ENCODE measurements at regions not wholly inside any gene's neighbourhood (a gene's known extent, or its start where the extent isn't known, plus 50 kb on each side); places are given as distances from the start of the nearest gene placed in this dataset.

GRCh38 chr6:19613678-19614077, 223.5 kb upstream of the ID4 start:
- no peaks in the 10 kb centered on the region for H3K27me3 ChIP-seq
- no peak overlapping the region for H3K27ac ChIP-seq
- no peaks in the 10 kb centered on the region for H3K36me3 ChIP-seq
- no peaks in the 10 kb centered on the region for H3K4me1 ChIP-seq (ENCODE audit: control insufficient read depth in 1 of 2, insufficient read depth in 1 of 2, low read depth in 1 of 2, low read length in 1 of 2)
- no peak overlapping the region for H3K4me3 ChIP-seq (ENCODE audit: low read depth in 1 of 2, low read length in 1 of 2)
- H3K9me3 ChIP-seq: no peaks in the 10 kb centered on the region
- no peak for TF ChIP-seq CTCF (IDR thresholded peaks at IDR 0.05)

DNA sequence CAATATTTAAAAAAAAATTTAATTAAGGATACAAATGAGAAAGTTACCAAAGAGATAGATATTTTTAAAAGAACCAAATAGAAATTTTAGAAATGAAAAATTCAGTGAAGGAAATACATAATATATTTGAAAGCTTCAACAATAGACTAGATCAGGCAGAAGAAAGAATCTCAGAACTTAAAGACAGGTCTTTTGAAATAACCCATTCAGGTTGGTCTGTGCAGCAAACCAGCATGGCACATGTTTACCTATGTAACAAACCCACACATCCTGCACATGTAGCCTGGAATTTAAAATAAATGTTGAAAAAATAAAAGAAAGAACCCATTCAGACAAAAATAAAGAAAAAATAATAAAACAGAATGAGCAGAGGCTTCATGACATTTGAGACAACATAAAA, 221.1 kb upstream of the ID4 start:
- H3K36me3 ChIP-seq: no peaks in the 10 kb centered on the region
- H3K4me1 ChIP-seq (ENCODE audit: control insufficient read depth in 1 of 2, insufficient read depth in 1 of 2, low read depth in 1 of 2, low read length in 1 of 2): no peaks in the 10 kb centered on the region
- H3K27ac ChIP-seq: no peak overlapping the region
- TF ChIP-seq CTCF (IDR thresholded peaks at IDR 0.05): no peak
- no peak overlapping the region for H3K4me3 ChIP-seq (ENCODE audit: low read depth in 1 of 2, low read length in 1 of 2)
- H3K27me3 ChIP-seq: no peaks in the 10 kb centered on the region
- H3K9me3 ChIP-seq: no peaks in the 10 kb centered on the region

- H3K27ac ChIP-seq: no peak overlapping the region
- H3K36me3 ChIP-seq: no peaks in the 10 kb centered on the region
- H3K4me1 ChIP-seq (ENCODE audit: control insufficient read depth in 1 of 2, insufficient read depth in 1 of 2, low read depth in 1 of 2, low read length in 1 of 2): no peaks in the 10 kb centered on the region
- no peak overlapping the region for H3K4me3 ChIP-seq (ENCODE audit: low read depth in 1 of 2, low read length in 1 of 2)
- no peaks in the 10 kb centered on the region for H3K9me3 ChIP-seq
- no peaks in the 10 kb centered on the region for H3K27me3 ChIP-seq
- TF ChIP-seq CTCF (IDR thresholded peaks at IDR 0.05): no peak
These were observed 204.9 kb upstream of the ID4 start for GRCh38 chr6:19632230-19632629.

- Histone ChIP-seq H3K9me3 (no peaks in the 10 kb centered on the region), H3K27ac (no peak overlapping the region), H3K4me1 (ENCODE audit: control insufficient read depth in 1 of 2, insufficient read depth in 1 of 2, low read depth in 1 of 2, low read length in 1 of 2) (no peaks in the 10 kb centered on the region), H3K36me3 (no peaks in the 10 kb centered on the region), H3K4me3 (ENCODE audit: low read depth in 1 of 2, low read length in 1 of 2) (no peak overlapping the region), H3K27me3 (no peaks in the 10 kb centered on the region)
- TF ChIP-seq CTCF (IDR thresholded peaks at IDR 0.05): no peak
These were observed 204.4 kb upstream of the ID4 start for GRCh38 chr6:19632786-19633185.

GRCh38 chr6:19635728-19636127, 201.4 kb upstream of the ID4 start:
- no peak overlapping the region for H3K4me3 ChIP-seq (ENCODE audit: low read depth in 1 of 2, low read length in 1 of 2)
- H3K9me3 ChIP-seq: no peaks in the 10 kb centered on the region
- H3K27ac ChIP-seq: no peak overlapping the region
- no peaks in the 10 kb centered on the region for H3K4me1 ChIP-seq (ENCODE audit: control insufficient read depth in 1 of 2, insufficient read depth in 1 of 2, low read depth in 1 of 2, low read length in 1 of 2)
- TF ChIP-seq CTCF (IDR thresholded peaks at IDR 0.05): no peak
- H3K36me3 ChIP-seq: no peaks in the 10 kb centered on the region
- no peaks in the 10 kb centered on the region for H3K27me3 ChIP-seq

DNA sequence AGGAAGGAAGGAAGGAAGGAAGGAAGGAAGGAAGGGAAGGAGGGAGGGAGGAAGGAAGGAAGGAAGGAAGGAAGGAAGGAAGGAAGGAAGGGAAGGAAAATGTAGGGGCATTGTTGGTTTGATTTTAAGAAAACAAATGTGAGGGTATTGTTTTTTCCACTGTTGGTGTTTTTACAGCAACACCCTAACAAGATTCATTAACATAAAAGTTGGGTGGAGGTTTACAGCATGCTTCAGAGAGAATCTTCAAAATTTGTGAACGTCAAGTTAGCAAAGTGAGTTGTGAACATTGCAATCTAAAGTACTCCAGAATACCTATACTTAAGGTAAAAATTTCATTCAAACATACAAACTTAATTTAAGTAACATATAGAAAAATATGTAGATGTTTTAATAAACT, 200.2 kb upstream of the ID4 start:
- no peak for TF ChIP-seq CTCF (IDR thresholded peaks at IDR 0.05)
- Histone ChIP-seq H3K27me3 (no peaks in the 10 kb centered on the region), H3K9me3 (no peaks in the 10 kb centered on the region), H3K36me3 (no peaks in the 10 kb centered on the region), H3K4me3 (ENCODE audit: low read depth in 1 of 2, low read length in 1 of 2) (no peak overlapping the region), H3K4me1 (ENCODE audit: control insufficient read depth in 1 of 2, insufficient read depth in 1 of 2, low read depth in 1 of 2, low read length in 1 of 2) (no peaks in the 10 kb centered on the region), H3K27ac (no peak overlapping the region)
